NT2/D1 (cell line): ENCODE measurements at regions not wholly inside any gene's neighbourhood (a gene's known extent, or its start where the extent isn't known, plus 50 kb on each side); places are given as distances from the start of the nearest gene placed in this dataset.

Experiments
- DNase-seq: peaks from one replicate; pipeline ENCODE4 v3.0.0-alpha.2; 2011; ENCODE audit warnings: low read depth, low spot score
- H3K27me3 ChIP-seq: 2 replicates; pipeline ENCODE4 v1.6.0; 2011; ENCODE audit warnings: mild to moderate bottlenecking; ENCODE audit not compliant: insufficient read length, insufficient read depth
- H3K36me3 ChIP-seq: 2 replicates; pipeline ENCODE4 v1.6.1; 2011; ENCODE audit warnings: mild to moderate bottlenecking, low read length, mixed read lengths; ENCODE audit not compliant: insufficient read depth, insufficient read length
- H3K4me1 ChIP-seq: 2 replicates; pipeline ENCODE4 v1.5.1; 2011; ENCODE audit not compliant: insufficient read depth, insufficient read length
- H3K4me3 ChIP-seq: 2 replicates; pipeline ENCODE4 v1.5.1; 2011; ENCODE audit warnings: low read depth; ENCODE audit not compliant: insufficient read length
- H3K9ac ChIP-seq: 2 replicates; pipeline ENCODE4 v1.6.0; 2011; ENCODE audit warnings: low read depth; ENCODE audit not compliant: insufficient read length
- H3K9me3 ChIP-seq: 2 replicates; pipeline ENCODE4 v1.5.1; 2011; ENCODE audit warnings: mild to moderate bottlenecking, low read length; ENCODE audit not compliant: insufficient read depth
- SUZ12 ChIP-seq: IDR thresholded peaks from 2 replicates; pipeline ENCODE4 v1.6.1; 2011; ENCODE audit not compliant: insufficient read length, insufficient read depth; ENCODE audit errors: extremely low read depth
- YY1 ChIP-seq: IDR thresholded peaks from 2 replicates; pipeline ENCODE4 v1.6.1; 2011; ENCODE audit not compliant: insufficient read length, insufficient read depth
- ZNF274 ChIP-seq: IDR thresholded peaks from 2 replicates; pipeline ENCODE4 v1.6.1; 2011; ENCODE audit warnings: mild to moderate bottlenecking, low read depth, low read length

- no peak for DNase-seq
- no peaks in the 10 kb centered on the region for H3K27me3 ChIP-seq
- no peaks in the 10 kb centered on the region for H3K36me3 ChIP-seq
- no peak for TF ChIP-seq ZNF274
- no peak overlapping the region for H3K4me3 ChIP-seq
- H3K9me3 ChIP-seq, result no peaks in the 10 kb centered on the region
- no peaks in the 10 kb centered on the region for H3K4me1 ChIP-seq
- H3K9ac ChIP-seq, result no peak overlapping the region
These were observed 312.6 kb upstream of the LMCD1 start for GRCh38 chr3:8189051-8189450.

DNA sequence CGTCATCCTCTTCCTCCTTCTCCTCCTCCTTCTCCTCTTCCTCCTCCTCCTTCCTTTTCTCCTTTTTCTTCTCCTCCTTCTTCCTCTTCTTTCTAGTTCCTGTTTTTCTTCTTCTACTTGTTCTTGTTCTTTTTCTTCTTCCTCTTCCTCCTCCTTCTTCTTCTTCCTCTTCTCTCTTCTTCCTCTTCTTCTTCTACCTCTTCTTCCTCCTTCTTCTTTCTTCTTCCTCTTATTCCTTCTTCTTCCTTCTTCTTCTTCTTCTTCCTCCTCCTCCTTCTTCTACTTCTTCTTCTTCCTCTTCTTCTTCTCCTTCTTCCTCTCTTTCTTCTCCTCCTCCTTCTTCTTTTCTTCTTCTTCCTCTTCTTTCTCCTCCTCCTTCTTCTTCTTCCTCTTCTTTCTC, 310.2 kb upstream of the LMCD1 start:
- Histone ChIP-seq H3K4me1 (no peaks in the 10 kb centered on the region), H3K27me3 (no peaks in the 10 kb centered on the region), H3K9me3 (no peaks in the 10 kb centered on the region), H3K4me3 (no peak overlapping the region), H3K36me3 (no peaks in the 10 kb centered on the region), H3K9ac (no peak overlapping the region)
- TF ChIP-seq SUZ12 (no peak), ZNF274 (no peak), YY1 (no peak)
- DNase-seq, result no peak

GRCh38 chr3:8197384-8197783, 304.2 kb upstream of the LMCD1 start:
- no peak overlapping the region for H3K4me3 ChIP-seq
- no peak for DNase-seq
- no peak for TF ChIP-seq YY1

DNA sequence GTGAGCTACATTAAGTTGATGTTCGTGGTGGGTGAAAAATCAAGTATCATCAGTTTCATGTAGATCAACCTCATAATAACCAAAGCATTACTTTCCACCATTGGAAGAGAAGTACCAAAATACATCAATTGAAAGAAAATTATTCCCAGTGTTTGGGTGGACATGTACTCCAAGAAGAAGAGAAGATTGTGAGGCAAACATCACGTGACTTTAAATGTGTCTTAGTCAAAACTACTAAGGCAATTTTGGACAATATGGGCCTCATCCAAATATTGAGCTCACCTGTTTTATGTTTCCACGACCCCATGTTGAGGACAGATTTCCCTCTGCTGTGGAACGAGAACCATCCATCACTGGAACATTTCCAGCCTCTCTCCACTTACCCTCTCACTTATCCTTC, 303.0 kb upstream of the LMCD1 start:
- Histone ChIP-seq H3K27me3 (no peaks in the 10 kb centered on the region), H3K9ac (no peak overlapping the region), H3K36me3 (no peaks in the 10 kb centered on the region), H3K9me3 (no peaks in the 10 kb centered on the region), H3K4me1 (no peaks in the 10 kb centered on the region), H3K4me3 (no peak overlapping the region)
- TF ChIP-seq ZNF274, result no peak
- DNase-seq, result no peak

More at GRCh38 chr3:8197384-8197783, 304.2 kb upstream of the LMCD1 start:
- Histone ChIP-seq H3K9ac (no peak overlapping the region), H3K9me3 (no peaks in the 10 kb centered on the region), H3K36me3 (no peaks in the 10 kb centered on the region), H3K27me3 (no peaks in the 10 kb centered on the region), H3K4me1 (no peaks in the 10 kb centered on the region)

DNA sequence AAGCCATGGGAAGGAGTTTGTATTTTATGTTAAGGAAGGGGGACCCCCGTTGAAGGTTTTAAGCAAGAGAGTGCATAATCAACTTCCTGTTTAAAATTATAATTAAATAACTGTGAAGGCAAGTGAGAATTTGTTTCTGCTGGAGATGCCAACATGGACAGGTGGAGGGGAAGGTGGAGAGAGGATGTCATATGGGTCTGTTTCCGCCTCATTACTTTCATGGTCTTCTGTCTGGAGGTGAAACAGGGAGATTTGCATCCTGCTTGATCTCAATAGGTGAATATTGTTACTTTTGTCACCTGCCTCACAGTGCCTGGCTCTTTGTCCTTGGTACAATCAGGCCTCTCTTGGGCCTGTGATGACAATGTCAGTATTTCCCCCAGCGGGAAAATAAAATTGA, 300.6 kb upstream of the LMCD1 start:
- TF ChIP-seq ZNF274 (no peak), YY1 (no peak)
- no peak overlapping the region for H3K4me3 ChIP-seq
- DNase-seq, result no peak
- no peaks in the 10 kb centered on the region for H3K9me3 ChIP-seq
- H3K9ac ChIP-seq, result no peak overlapping the region
- no peaks in the 10 kb centered on the region for H3K4me1 ChIP-seq
- no peaks in the 10 kb centered on the region for H3K36me3 ChIP-seq
- no peaks in the 10 kb centered on the region for H3K27me3 ChIP-seq

DNA sequence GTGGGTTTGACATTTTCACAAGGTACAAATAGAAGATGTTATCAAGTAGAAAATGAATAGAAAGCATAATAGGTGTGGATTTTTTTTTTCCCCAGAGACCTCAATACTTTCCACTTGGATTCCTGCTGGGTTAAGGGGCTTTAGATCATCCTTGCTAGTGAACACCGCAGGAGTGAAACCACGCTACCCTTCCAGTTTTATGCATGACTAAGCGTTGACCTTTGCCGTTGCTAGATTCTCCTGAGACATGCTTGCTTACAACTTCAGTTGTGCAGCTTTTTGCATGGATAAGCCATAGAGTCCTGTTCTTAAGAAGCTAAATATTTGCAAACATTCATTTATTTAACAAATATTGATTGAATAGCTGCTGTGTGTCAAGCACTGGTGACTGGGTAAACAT, 299.7 kb upstream of the LMCD1 start:
- no peak overlapping the region for H3K9ac ChIP-seq
- no peaks in the 10 kb centered on the region for H3K9me3 ChIP-seq
- DNase-seq, result no peak
- no peaks in the 10 kb centered on the region for H3K27me3 ChIP-seq
- TF ChIP-seq YY1 (no peak), ZNF274 (no peak), SUZ12 (no peak)
- no peaks in the 10 kb centered on the region for H3K4me1 ChIP-seq
- H3K36me3 ChIP-seq, result no peaks in the 10 kb centered on the region
- H3K4me3 ChIP-seq, result no peak overlapping the region

- no peak for DNase-seq
- no peaks in the 10 kb centered on the region for H3K27me3 ChIP-seq
- H3K9me3 ChIP-seq, result no peaks in the 10 kb centered on the region
- H3K4me1 ChIP-seq, result no peaks in the 10 kb centered on the region
- TF ChIP-seq ZNF274 (no peak), YY1 (no peak), SUZ12 (no peak)
- no peak overlapping the region for H3K4me3 ChIP-seq
- H3K9ac ChIP-seq, result no peak overlapping the region
- no peaks in the 10 kb centered on the region for H3K36me3 ChIP-seq
These were observed 297.3 kb upstream of the LMCD1 start for GRCh38 chr3:8204331-8204730.

DNA sequence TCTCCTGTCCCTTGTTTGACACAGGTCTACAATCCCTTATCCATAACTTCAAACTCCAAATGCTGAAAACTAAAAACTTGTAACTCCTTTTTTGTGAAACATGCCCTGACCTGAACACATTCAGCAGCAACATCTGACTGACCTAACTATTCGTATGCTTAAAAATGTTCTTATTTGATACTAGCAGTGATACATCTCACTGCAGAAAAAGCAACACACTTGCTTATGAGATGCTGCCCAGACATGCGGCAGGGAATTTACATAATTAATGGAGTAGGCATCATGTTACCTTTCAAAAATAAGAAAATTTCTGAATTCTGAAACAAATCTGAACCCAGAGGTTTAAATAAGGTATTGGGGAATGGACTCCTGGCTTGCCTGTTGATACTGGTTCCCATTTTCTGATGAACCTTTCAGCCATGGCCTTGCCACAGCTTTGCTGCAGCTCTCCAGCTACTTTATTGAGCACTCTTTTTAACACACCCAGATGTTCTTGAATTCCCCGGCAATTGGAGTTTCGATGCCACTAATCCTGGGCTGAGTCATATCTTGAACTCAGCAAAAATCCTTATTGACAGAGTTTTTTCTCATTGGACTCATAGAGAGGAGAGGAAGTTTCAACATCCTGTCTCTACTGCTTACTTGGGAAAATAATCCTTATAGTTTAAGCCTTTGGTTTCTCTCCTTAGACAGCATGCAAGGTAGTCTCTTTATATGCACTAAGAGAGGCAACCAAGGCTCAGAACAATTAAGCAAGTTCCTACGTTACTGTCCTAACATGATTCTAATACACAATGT, 296.6 kb upstream of the LMCD1 start:
- H3K9me3 ChIP-seq, result no peaks in the 10 kb centered on the region
- no peak for DNase-seq
- H3K36me3 ChIP-seq, result no peaks in the 10 kb centered on the region
- TF ChIP-seq YY1 (no peak), SUZ12 (no peak), ZNF274 (no peak)
- no peaks in the 10 kb centered on the region for H3K4me1 ChIP-seq
- H3K27me3 ChIP-seq, result no peaks in the 10 kb centered on the region
- no peak overlapping the region for H3K4me3 ChIP-seq
- H3K9ac ChIP-seq, result no peak overlapping the region
